CD14-positive monocyte (primary cell): ENCODE measurements at regions not wholly inside any gene's neighbourhood (a gene's known extent, or its start where the extent isn't known, plus 50 kb on each side); places are given as distances from the start of the nearest gene placed in this dataset.
A peak's percentile ranks its signal among the peaks of the same experiment; 100 is the strongest.

ENCODE experiments used
- DNase-seq, 3 donors: peaks; one replicate each; pipeline ENCODE4 v3.0.0-alpha.2; 2011 to 2022
- H2AFZ ChIP-seq: 2 replicates; pipeline ENCODE4 v1.6.0; 2012; ENCODE audit warnings: mild to moderate bottlenecking, low read depth, low read length, inconsistent platforms; ENCODE audit not compliant: insufficient read depth, poor library complexity, severe bottlenecking
- H3K27ac ChIP-seq, 2 donors: 1 replicate in 1 of 2; 2 replicates in 1 of 2; pipeline ENCODE4 v1.5.1; 2012 to 2013; ENCODE audit warnings: low read length in 2 of 2, control low read depth in 1 of 2, inconsistent platforms in 1 of 2, low read depth in 1 of 2, mild to moderate bottlenecking in 1 of 2
- H3K27me3 ChIP-seq, 2 donors: one replicate each; pipeline versions ENCODE4 v1.6.0 to v1.6.1; 2011 to 2013; ENCODE audit warnings: low read length in 2 of 2; ENCODE audit not compliant: control insufficient read depth in 2 of 2, insufficient read depth in 2 of 2
- H3K36me3 ChIP-seq, 2 donors: replicated peaks in 1 of 2; 1 replicate in 1 of 2; 2 replicates in 1 of 2; pipeline versions ENCODE4 v1.5.1 to v1.6.1; 2012 to 2013; ENCODE audit warnings: low read length in 2 of 2, control low read depth in 1 of 2, inconsistent platforms in 1 of 2, mild to moderate bottlenecking in 1 of 2; ENCODE audit not compliant: insufficient read depth in 2 of 2, control insufficient read depth in 1 of 2
- H3K4me1 ChIP-seq, 2 donors: 1 replicate in 1 of 2; 2 replicates in 1 of 2; pipeline versions ENCODE4 v1.5.1 to v1.6.1; 2012 to 2013; ENCODE audit warnings: low read length in 2 of 2, control low read depth in 1 of 2, inconsistent platforms in 1 of 2, mild to moderate bottlenecking in 1 of 2, moderate library complexity in 1 of 2; ENCODE audit not compliant: insufficient read depth in 2 of 2, control insufficient read depth in 1 of 2
- H3K4me2 ChIP-seq: replicated peaks from 2 replicates; pipeline ENCODE3; 2012; ENCODE audit warnings: low read length, moderate library complexity, mild to moderate bottlenecking; ENCODE audit not compliant: poor library complexity, severe bottlenecking; ENCODE audit errors: extremely low read depth
- H3K4me3 ChIP-seq, 3 experiments: fragments of 200-600 bp in 1 of 3; sonication (generic) in 1 of 3; replicated peaks in 1 of 3; 1 replicate in 2 of 3; 2 replicates in 1 of 3; pipeline ENCODE4 v1.5.1; 2011 to 2013; ENCODE audit warnings: low read length in 3 of 3, mild to moderate bottlenecking in 3 of 3, control low read depth in 2 of 3, low read depth in 2 of 3, inconsistent platforms in 1 of 3, moderate library complexity in 1 of 3
- H3K79me2 ChIP-seq: 2 replicates; pipeline ENCODE4 v1.6.0; 2012; ENCODE audit warnings: mild to moderate bottlenecking, control low read depth, inconsistent platforms, low read length, moderate library complexity; ENCODE audit not compliant: insufficient read depth
- H3K9ac ChIP-seq: 2 replicates; pipeline ENCODE4 v1.6.0; 2017; ENCODE audit warnings: low read length, mild to moderate bottlenecking; ENCODE audit not compliant: insufficient read depth, poor library complexity, severe bottlenecking
- H3K9me3 ChIP-seq, 2 donors: replicated peaks in 1 of 2; 1 replicate in 1 of 2; 2 replicates in 1 of 2; pipeline versions ENCODE4 v1.5.1 to v1.6.1; 2012 to 2013; ENCODE audit warnings: low read length in 2 of 2, control low read depth in 1 of 2; ENCODE audit not compliant: control insufficient read depth in 1 of 2, insufficient read depth in 1 of 2
- H4K20me1 ChIP-seq: 2 replicates; pipeline ENCODE4 v1.6.0; 2012; ENCODE audit warnings: mild to moderate bottlenecking, low read length, control low read depth, moderate library complexity; ENCODE audit not compliant: insufficient read depth
- H3K27ac Mint-ChIP-seq, 7 donors: one replicate each; pipeline ENCODE4 v1.8.0; 2020; ENCODE audit warnings: mild to moderate bottlenecking in 7 of 7, mixed read lengths in 7 of 7, moderate library complexity in 6 of 7, inconsistent platforms in 2 of 7
- H3K27me3 Mint-ChIP-seq, 3 donors: one replicate each; pipeline ENCODE4 v1.8.0; 2021 to 2022; ENCODE audit warnings: low read depth in 3 of 3, mild to moderate bottlenecking in 3 of 3, mixed read lengths in 3 of 3, moderate library complexity in 3 of 3, inconsistent platforms in 1 of 3
- H3K36me3 Mint-ChIP-seq, 2 donors: one replicate each; pipeline ENCODE4 v1.8.0; 2020; ENCODE audit warnings: mixed read lengths in 2 of 2, inconsistent platforms in 1 of 2, mild to moderate bottlenecking in 1 of 2
- H3K4me1 Mint-ChIP-seq: one replicate; pipeline ENCODE4 v1.8.0; 2020; ENCODE audit warnings: mild to moderate bottlenecking, mixed read lengths
- H3K4me3 Mint-ChIP-seq, 2 donors: one replicate each; pipeline ENCODE4 v1.8.0; 2020; ENCODE audit warnings: mild to moderate bottlenecking in 2 of 2, mixed read lengths in 2 of 2, moderate library complexity in 1 of 2
- H3K9me3 Mint-ChIP-seq, 7 donors: one replicate each; pipeline ENCODE4 v1.8.0; 2020 to 2022; ENCODE audit warnings: mixed read lengths in 7 of 7, mild to moderate bottlenecking in 6 of 7, moderate library complexity in 6 of 7, inconsistent platforms in 2 of 7
- CTCF ChIP-seq: fragments of 200-600 bp; IDR thresholded peaks from one replicate; pipeline ENCODE4 v1.8.0; 2022; ENCODE audit warnings: antibody characterized with exemption, mild to moderate bottlenecking
- WGBS: methylation state at CpG from one replicate; pipeline ENCODE4 v1.1.5; 2013; ENCODE audit warnings: missing lambda C conversion rate; ENCODE audit not compliant: insufficient coverage; 5-methylcytosine and 5-hydroxymethylcytosine counted together
- intact Hi-C, 2 donors: fragments of 100-400 bp; cut with micrococcal nuclease; formaldehyde crosslinking; loops; one replicate each; pipeline versions ENCODE4 v1.15.0 to v1.15.1; 2023

GRCh38 chr12:24222968-24223367, 273.5 kb upstream of the SOX5 start:
- H3K9me3 Mint-ChIP-seq: no peaks in the 10 kb centered on the region
- no CpG with 5 or more reads among the region's 1 CpG for WGBS
- H3K27me3 ChIP-seq: no peaks in the 10 kb centered on the region
- intact Hi-C loops: no loop called here
- H3K4me2 ChIP-seq: no peak overlapping the region
- no peaks in the 10 kb centered on the region for H3K79me2 ChIP-seq
- H3K27me3 Mint-ChIP-seq: no peaks in the 10 kb centered on the region
- peak in 1 of 3 donors; percentile 12 for DNase-seq
- no peak overlapping the region for H2AFZ ChIP-seq
- no peaks in the 10 kb centered on the region for H3K36me3 Mint-ChIP-seq
- H3K27ac ChIP-seq: no peak overlapping the region
- no peak for TF ChIP-seq CTCF
- no peak overlapping the region for H3K9ac ChIP-seq
- no peak overlapping the region for H3K4me3 ChIP-seq
- H3K27ac Mint-ChIP-seq: no peak overlapping the region
- H3K4me1 Mint-ChIP-seq: peaks cover 12% of the 10 kb centered on the region
- no peaks in the 10 kb centered on the region for H3K9me3 ChIP-seq
- peaks cover 0 to 7% of the 10 kb centered on the region in 2 donors for H3K4me1 ChIP-seq
- no peaks in the 10 kb centered on the region for H3K36me3 ChIP-seq
- no peak overlapping the region for H3K4me3 Mint-ChIP-seq
- H4K20me1 ChIP-seq: no peaks in the 10 kb centered on the region

GRCh38 chr12:24212496-24212895, 263.0 kb upstream of the SOX5 start:
- Histone ChIP-seq H3K36me3 (no peaks in the 10 kb centered on the region), H3K4me3 (no peak overlapping the region), H3K9me3 (peaks cover 0 to 6% of the 10 kb centered on the region in 2 donors), H3K27me3 (no peaks in the 10 kb centered on the region), H3K79me2 (no peaks in the 10 kb centered on the region), H3K9ac (no peak overlapping the region), H3K4me2 (no peak overlapping the region), H3K27ac (no peak overlapping the region), H4K20me1 (no peaks in the 10 kb centered on the region), H2AFZ (no peak overlapping the region), H3K4me1 (no peaks in the 10 kb centered on the region)
- intact Hi-C loops: no loop called here
- Mint-ChIP-seq H3K9me3 (peaks cover 4 to 9% (median 8%) of the 10 kb centered on the region in 7 donors), H3K36me3 (no peaks in the 10 kb centered on the region), H3K27me3 (peaks cover 0 to 3% (median 2%) of the 10 kb centered on the region in 3 donors), H3K27ac (no peak overlapping the region), H3K4me3 (no peak overlapping the region), H3K4me1 (no peaks in the 10 kb centered on the region)
- TF ChIP-seq CTCF: no peak
- WGBS: no CpG with 5 or more reads among the region's 2 CpGs
- DNase-seq: no peak
